IMR-90 (cell line): ENCODE measurements at regions not wholly inside any gene's neighbourhood (a gene's known extent, or its start where the extent isn't known, plus 50 kb on each side); places are given as distances from the start of the nearest gene placed in this dataset.

Source experiments
- BHLHE40 ChIP-seq: fragments of 150-350 bp; IDR thresholded peaks from 2 replicates; pipeline ENCODE4 v1.6.1; 2016; ENCODE audit warnings: mild to moderate bottlenecking, low read depth, low read length
- CEBPB ChIP-seq: IDR thresholded peaks from 2 replicates; pipeline ENCODE4 v1.6.1; 2012; ENCODE audit warnings: low read depth, low read length, improper control_type of control experiment
- FOS ChIP-seq: fragments of 150-350 bp; IDR thresholded peaks from 2 replicates; pipeline ENCODE4 v1.6.1; 2016; ENCODE audit warnings: low read depth, low read length
- MAZ ChIP-seq: IDR thresholded peaks from 2 replicates; pipeline ENCODE4 v1.6.1; 2012; ENCODE audit warnings: low read depth, mild to moderate bottlenecking, low read length, improper control_type of control experiment, moderate library complexity, borderline replicate concordance
- MXI1 ChIP-seq: IDR thresholded peaks from 2 replicates; pipeline ENCODE4 v1.6.1; 2012; ENCODE audit warnings: low read depth, mild to moderate bottlenecking, low read length, moderate library complexity, borderline replicate concordance
- NFE2L2 ChIP-seq: fragments of 150-350 bp; IDR thresholded peaks from 2 replicates; pipeline ENCODE4 v1.6.1; 2016; ENCODE audit warnings: low read depth, mild to moderate bottlenecking, low read length
- POLR2A ChIP-seq: IDR thresholded peaks from 2 replicates; pipeline ENCODE4 v1.6.1; 2012; ENCODE audit warnings: mild to moderate bottlenecking, low read depth, low read length
- RCOR1 ChIP-seq: IDR thresholded peaks from 2 replicates; pipeline ENCODE4 v1.6.1; 2012; ENCODE audit warnings: mild to moderate bottlenecking, low read length, improper control_type of control experiment; ENCODE audit not compliant: insufficient replicate concordance
- RFX5 ChIP-seq: IDR thresholded peaks from 2 replicates; pipeline ENCODE4 v1.8.0; 2012; ENCODE audit warnings: low read depth, mild to moderate bottlenecking, low read length, moderate library complexity
- SMC3 ChIP-seq: fragments of 150-350 bp; IDR thresholded peaks from 2 replicates; pipeline ENCODE4 v1.6.1; 2016; ENCODE audit warnings: low read depth, mild to moderate bottlenecking, antibody characterized with exemption, low read length, moderate library complexity
- TF ChIP-seq, protein P1 (sequence below): conservative IDR thresholded peaks from 2 replicates; pipeline ENCODE4 v1.5.1; 2012; ENCODE audit warnings: mild to moderate bottlenecking, low read depth, low read length, improper control_type of control experiment
- TF ChIP-seq, protein P2 (sequence below): fragments of 150-350 bp; IDR thresholded peaks from 2 replicates; pipeline ENCODE4 v1.6.1; 2016; ENCODE audit warnings: low read depth, mild to moderate bottlenecking, low read length, moderate library complexity, borderline replicate concordance

DNA sequence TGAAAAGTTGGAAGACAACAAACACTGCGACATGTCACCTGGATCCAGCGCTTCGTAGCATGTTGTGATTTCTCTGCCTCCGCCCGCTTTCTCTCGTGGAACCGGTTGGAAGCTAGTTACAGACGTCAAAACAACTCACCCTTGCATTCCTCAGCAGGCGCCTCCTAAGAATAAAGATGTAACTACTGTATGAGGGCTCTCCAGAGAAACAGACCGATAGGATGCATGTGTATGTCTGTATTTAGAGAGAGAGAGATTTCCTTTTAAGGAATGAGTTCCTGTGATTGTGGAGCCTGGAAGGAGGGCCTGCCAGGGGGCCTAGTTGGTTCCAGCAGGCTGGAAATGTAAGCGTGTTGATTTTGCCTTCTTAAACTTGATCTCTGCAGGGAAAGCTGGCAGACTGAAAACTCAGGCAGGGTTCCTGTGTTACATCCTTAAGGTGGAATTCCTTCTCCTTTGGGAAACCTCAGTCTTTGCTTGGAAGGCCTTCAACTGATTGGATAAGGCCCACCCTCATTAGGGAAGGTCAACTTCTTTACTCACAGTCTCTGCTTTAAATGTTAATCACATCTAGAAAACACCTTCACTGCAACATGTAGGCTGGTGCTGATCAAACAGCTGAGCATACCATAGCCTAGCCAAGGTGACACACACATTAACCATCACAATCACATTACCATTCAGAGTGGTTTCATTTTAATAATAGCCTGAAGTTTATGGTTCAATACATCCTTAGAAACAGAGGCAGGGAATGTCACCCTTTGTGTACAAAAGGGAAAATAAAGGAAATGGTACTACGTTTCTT, 163.8 kb downstream of the SYK start:
- TF ChIP-seq, protein P1, sequence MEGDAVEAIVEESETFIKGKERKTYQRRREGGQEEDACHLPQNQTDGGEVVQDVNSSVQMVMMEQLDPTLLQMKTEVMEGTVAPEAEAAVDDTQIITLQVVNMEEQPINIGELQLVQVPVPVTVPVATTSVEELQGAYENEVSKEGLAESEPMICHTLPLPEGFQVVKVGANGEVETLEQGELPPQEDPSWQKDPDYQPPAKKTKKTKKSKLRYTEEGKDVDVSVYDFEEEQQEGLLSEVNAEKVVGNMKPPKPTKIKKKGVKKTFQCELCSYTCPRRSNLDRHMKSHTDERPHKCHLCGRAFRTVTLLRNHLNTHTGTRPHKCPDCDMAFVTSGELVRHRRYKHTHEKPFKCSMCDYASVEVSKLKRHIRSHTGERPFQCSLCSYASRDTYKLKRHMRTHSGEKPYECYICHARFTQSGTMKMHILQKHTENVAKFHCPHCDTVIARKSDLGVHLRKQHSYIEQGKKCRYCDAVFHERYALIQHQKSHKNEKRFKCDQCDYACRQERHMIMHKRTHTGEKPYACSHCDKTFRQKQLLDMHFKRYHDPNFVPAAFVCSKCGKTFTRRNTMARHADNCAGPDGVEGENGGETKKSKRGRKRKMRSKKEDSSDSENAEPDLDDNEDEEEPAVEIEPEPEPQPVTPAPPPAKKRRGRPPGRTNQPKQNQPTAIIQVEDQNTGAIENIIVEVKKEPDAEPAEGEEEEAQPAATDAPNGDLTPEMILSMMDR, result no peak
- TF ChIP-seq NFE2L2 (no peak), FOS (no peak), POLR2A (no peak), SMC3 (no peak), RCOR1 (no peak), MXI1 (no peak), BHLHE40 (no peak), CEBPB (no peak), MAZ (no peak), RFX5 (no peak)
- TF ChIP-seq, protein P2, sequence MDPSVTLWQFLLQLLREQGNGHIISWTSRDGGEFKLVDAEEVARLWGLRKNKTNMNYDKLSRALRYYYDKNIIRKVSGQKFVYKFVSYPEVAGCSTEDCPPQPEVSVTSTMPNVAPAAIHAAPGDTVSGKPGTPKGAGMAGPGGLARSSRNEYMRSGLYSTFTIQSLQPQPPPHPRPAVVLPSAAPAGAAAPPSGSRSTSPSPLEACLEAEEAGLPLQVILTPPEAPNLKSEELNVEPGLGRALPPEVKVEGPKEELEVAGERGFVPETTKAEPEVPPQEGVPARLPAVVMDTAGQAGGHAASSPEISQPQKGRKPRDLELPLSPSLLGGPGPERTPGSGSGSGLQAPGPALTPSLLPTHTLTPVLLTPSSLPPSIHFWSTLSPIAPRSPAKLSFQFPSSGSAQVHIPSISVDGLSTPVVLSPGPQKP, result no peak
